DND-41 (cell line): ENCODE measurements at regions not wholly inside any gene's neighbourhood (a gene's known extent, or its start where the extent isn't known, plus 50 kb on each side); places are given as distances from the start of the nearest gene placed in this dataset.

ENCODE experiments used
- CTCF ChIP-seq: IDR thresholded peaks from 2 replicates; pipeline ENCODE4 v1.5.1; 2012; ENCODE audit warnings: borderline replicate concordance, low read length, moderate library complexity, mild to moderate bottlenecking; ENCODE audit not compliant: poor library complexity, severe bottlenecking; ENCODE audit errors: extremely low read depth
- EZH2 ChIP-seq: IDR thresholded peaks from 3 replicates; pipeline ENCODE4 v1.6.1; 2012; ENCODE audit warnings: borderline replicate concordance, low read depth, mild to moderate bottlenecking, moderate library complexity, low read length, inconsistent platforms; ENCODE audit not compliant: severe bottlenecking

DNA sequence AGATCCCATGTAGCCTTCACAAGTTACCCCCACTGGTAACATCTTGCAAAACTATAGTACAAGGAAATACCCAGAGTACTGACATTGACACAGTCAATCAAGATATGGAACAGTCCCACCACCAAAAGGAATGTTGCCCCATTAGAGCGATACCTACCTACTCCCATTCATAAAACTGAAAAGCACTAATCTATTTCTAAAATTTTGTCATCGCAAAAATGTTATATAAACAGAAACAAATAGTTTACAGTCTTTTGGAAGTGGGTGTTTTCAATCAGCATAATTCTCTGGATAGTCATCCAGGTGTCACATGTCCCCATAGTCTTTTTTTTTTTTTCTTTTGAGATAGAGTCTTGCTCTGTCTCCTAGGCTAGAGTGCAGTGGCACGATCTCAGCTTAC, 156.9 kb upstream of the AGTR1 start:
- TF ChIP-seq EZH2 (no peak), CTCF (no peak)
